SK-N-SH (cell line): ENCODE measurements at regions not wholly inside any gene's neighbourhood (a gene's known extent, or its start where the extent isn't known, plus 50 kb on each side); places are given as distances from the start of the nearest gene placed in this dataset.

Source experiments
- CTCF ChIA-PET: fragments of 300-600, 350-600 bp; formaldehyde crosslinking; extraction: SDS; loops from one replicate; lab custom pipeline; 2021; lab: Yijun Ruan, JAX
- POLR2A ChIA-PET: fragments of 350-600 bp; sonication (Branson Sonifier 250); formaldehyde crosslinking; extraction: SDS; loops from one replicate; lab custom pipeline; 2020; ENCODE audit warnings: antibody characterized with exemption, inconsistent platforms; lab: Yijun Ruan, JAX
- DNase-seq: peaks from one replicate; pipeline ENCODE4 v3.0.0; 2012
- H2AFZ ChIP-seq: fragments of 200-600 bp; sonication (generic); 2 replicates; pipeline ENCODE4 v1.8.1; 2016; ENCODE audit warnings: antibody characterized with exemption, mild to moderate bottlenecking, low read depth
- H3F3A ChIP-seq: fragments of 200-600 bp; sonication (generic); replicated peaks from 2 replicates; pipeline ENCODE3; 2016; ENCODE audit warnings: antibody characterized with exemption, mild to moderate bottlenecking; ENCODE audit not compliant: insufficient read depth
- H3K27ac ChIP-seq, 2 experiments: fragments of 200-500 bp in 1 of 2; fragments of 200-600 bp in 1 of 2; sonication (Bioruptor generic) in 1 of 2; sonication (generic), shearing (Covaris generic) in 1 of 2; 2 replicates each; pipeline versions ENCODE4 v1.5.1 to v1.6.1; 2014 to 2016; ENCODE audit warnings: low read depth in 2 of 2, inconsistent platforms in 1 of 2, low read length in 1 of 2, mild to moderate bottlenecking in 1 of 2, mixed read lengths in 1 of 2
- H3K27me3 ChIP-seq: fragments of 200-600 bp; sonication (generic), shearing (Covaris generic); 2 replicates; pipeline ENCODE4 v1.6.1; 2016; ENCODE audit warnings: mixed run types; ENCODE audit not compliant: insufficient read depth
- H3K36me3 ChIP-seq, 2 experiments: fragments of 200-500 bp in 1 of 2; fragments of 200-600 bp in 1 of 2; sonication (Bioruptor generic) in 1 of 2; sonication (generic) in 1 of 2; replicated peaks in 1 of 2; 2 replicates each; pipeline versions ENCODE3 to v1.5.1; 2014 to 2016; ENCODE audit warnings: low read length in 1 of 2, mild to moderate bottlenecking in 1 of 2; ENCODE audit not compliant: insufficient read depth in 2 of 2, control insufficient read depth in 1 of 2
- H3K4me1 ChIP-seq, 2 experiments: fragments of 200-500 bp in 1 of 2; fragments of 200-600 bp in 1 of 2; sonication (Bioruptor generic) in 1 of 2; sonication (generic), shearing (Covaris generic) in 1 of 2; 2 replicates each; pipeline versions ENCODE4 v1.5.1 to v1.6.1; 2014 to 2016; ENCODE audit warnings: low read depth in 1 of 2, low read length in 1 of 2, mixed run types in 1 of 2; ENCODE audit not compliant: insufficient read depth in 2 of 2, control insufficient read depth in 1 of 2
- H3K4me2 ChIP-seq: fragments of 200-600 bp; sonication (generic), shearing (Covaris generic); 2 replicates; pipeline ENCODE4 v1.6.1; 2017; ENCODE audit warnings: mixed run types
- H3K4me3 ChIP-seq, 2 experiments: fragments of 200-500 bp in 1 of 2; fragments of 200-600 bp in 1 of 2; sonication (Bioruptor generic) in 1 of 2; sonication (generic), shearing (Covaris generic) in 1 of 2; 2 replicates each; pipeline versions ENCODE4 v1.5.1 to v1.8.1; 2014 to 2016; ENCODE audit warnings: low read depth in 2 of 2, inconsistent platforms in 1 of 2, low read length in 1 of 2, mild to moderate bottlenecking in 1 of 2, mixed read lengths in 1 of 2, moderate library complexity in 1 of 2
- H3K79me2 ChIP-seq: fragments of 200-600 bp; sonication (generic); 2 replicates; pipeline ENCODE4 v1.8.1; 2017; ENCODE audit warnings: mild to moderate bottlenecking; ENCODE audit not compliant: insufficient read depth
- H3K9ac ChIP-seq: fragments of 200-600 bp; sonication (generic); 2 replicates; pipeline ENCODE4 v1.6.1; 2017; ENCODE audit warnings: mixed run types
- H3K9me2 ChIP-seq: fragments of 200-600 bp; sonication (generic); 2 replicates; pipeline ENCODE4 v1.6.1; 2017; ENCODE audit warnings: mixed run types
- H3K9me3 ChIP-seq: fragments of 200-600 bp; sonication (generic); 2 replicates; pipeline ENCODE4 v1.6.1; 2017; ENCODE audit warnings: mixed run types, mild to moderate bottlenecking, moderate library complexity
- H4K20me1 ChIP-seq: fragments of 200-600 bp; sonication (generic); 2 replicates; pipeline ENCODE4 v1.6.1; 2017; ENCODE audit warnings: mild to moderate bottlenecking, mixed run types; ENCODE audit not compliant: insufficient read depth
- CHD2 ChIP-seq: fragments of 150-350 bp; IDR thresholded peaks from 2 replicates; pipeline ENCODE4 v1.6.1; 2018; ENCODE audit warnings: low read length; ENCODE audit not compliant: partially characterized antibody
- EP300 ChIP-seq, 2 experiments: IDR thresholded peaks; 2 replicates each; pipeline versions ENCODE4 v1.4.0 to v1.6.1; 2012; ENCODE audit warnings: borderline replicate concordance in 1 of 2, low read depth in 1 of 2, low read length in 1 of 2
- FOXJ3 ChIP-seq: sonication (generic); formaldehyde crosslinking; IDR thresholded peaks from 2 replicates; pipeline ENCODE4 v1.5.1; 2020; ENCODE audit warnings: mild to moderate bottlenecking, missing genetic modification reagents
- FOXM1 ChIP-seq: IDR thresholded peaks from 2 replicates; pipeline ENCODE4 v1.4.0; 2012; ENCODE audit warnings: low read depth, mild to moderate bottlenecking
- GABPA ChIP-seq: IDR thresholded peaks from 2 replicates; pipeline ENCODE4 v1.4.0; 2012; ENCODE audit warnings: low read depth, mild to moderate bottlenecking
- GATA2 ChIP-seq: sonication (generic); formaldehyde crosslinking; IDR thresholded peaks from 2 replicates; pipeline ENCODE4 v1.5.0; 2020; ENCODE audit warnings: mild to moderate bottlenecking, missing genetic modification reagents
- JUND ChIP-seq: IDR thresholded peaks from 2 replicates; pipeline ENCODE4 v1.4.0; 2012
- NRF1 ChIP-seq: IDR thresholded peaks from 2 replicates; pipeline ENCODE4 v1.6.1; 2012; ENCODE audit warnings: low read depth, mild to moderate bottlenecking, low read length
- RAD21 ChIP-seq: IDR thresholded peaks from 2 replicates; pipeline ENCODE4 v1.6.1; 2012; ENCODE audit warnings: mild to moderate bottlenecking, low read length
- RFX5 ChIP-seq: IDR thresholded peaks from 2 replicates; pipeline ENCODE4 v1.6.1; 2012; ENCODE audit warnings: mild to moderate bottlenecking, improper control_type of control experiment, low read length
- TAF1 ChIP-seq: IDR thresholded peaks from 2 replicates; pipeline ENCODE4 v1.6.1; 2012; ENCODE audit warnings: low read depth, mild to moderate bottlenecking, low read length, moderate library complexity, borderline replicate concordance
- YY1 ChIP-seq: IDR thresholded peaks from 2 replicates; pipeline ENCODE4 v1.4.0; 2012; ENCODE audit warnings: low read depth, mild to moderate bottlenecking
- whole genome bisulfite sequencing: methylation state at CpG from one replicate; pipeline ENCODE4 v1.1.6; 2017; ENCODE audit warnings: low lambda C conversion rate; 5-methylcytosine and 5-hydroxymethylcytosine counted together
- TF ChIP-seq, protein P1 (sequence below): IDR thresholded peaks from 2 replicates; pipeline ENCODE4 v1.4.0; 2012; ENCODE audit warnings: low read depth
- TF ChIP-seq, protein P2 (sequence below): IDR thresholded peaks from 2 replicates; pipeline ENCODE4 v1.6.1; 2012; ENCODE audit warnings: mild to moderate bottlenecking, low read depth, low read length, moderate library complexity
- TF ChIP-seq, protein P3 (sequence below): fragments of 150-350 bp; IDR thresholded peaks from 2 replicates; pipeline ENCODE4 v1.6.1; 2017; ENCODE audit warnings: antibody characterized with exemption, low read length, low read depth, borderline replicate concordance
- TF ChIP-seq, protein P4 (sequence below): fragments of 200-600 bp; sonication (generic); IDR thresholded peaks from 2 replicates; pipeline ENCODE4 v1.6.1; 2017; ENCODE audit warnings: antibody characterized with exemption, mild to moderate bottlenecking, moderate library complexity

DNA sequence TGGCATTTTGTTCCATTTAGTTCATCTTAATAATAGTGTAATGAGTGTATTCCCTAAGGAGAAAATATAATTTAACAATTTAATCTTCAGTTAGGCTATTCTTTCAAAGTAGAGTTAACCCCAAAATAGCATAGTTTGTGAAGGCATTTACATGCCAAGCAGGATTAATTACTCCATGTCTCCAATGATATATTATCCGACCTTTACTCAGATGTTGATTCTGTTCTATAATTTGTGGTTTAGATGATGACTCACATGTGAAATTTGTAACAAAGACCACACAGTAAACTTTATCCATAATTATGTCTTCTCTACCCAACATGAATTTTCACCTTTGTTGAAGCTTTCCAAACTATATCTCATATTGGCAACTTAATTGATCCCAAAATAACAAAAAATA lies 2065.2 kb downstream of the MRPL39 start (continued):
- TF ChIP-seq FOXJ3 (CRISPR knock-in tag) (no peak), GABPA (no peak), EP300 (IDR thresholded peaks at IDR 0.05; ENCODE audit: borderline replicate concordance in 1 of 2, low read depth in 1 of 2, low read length in 1 of 2) (no peak)
- TF ChIP-seq, all 33 proteins: peak for 0

DNA sequence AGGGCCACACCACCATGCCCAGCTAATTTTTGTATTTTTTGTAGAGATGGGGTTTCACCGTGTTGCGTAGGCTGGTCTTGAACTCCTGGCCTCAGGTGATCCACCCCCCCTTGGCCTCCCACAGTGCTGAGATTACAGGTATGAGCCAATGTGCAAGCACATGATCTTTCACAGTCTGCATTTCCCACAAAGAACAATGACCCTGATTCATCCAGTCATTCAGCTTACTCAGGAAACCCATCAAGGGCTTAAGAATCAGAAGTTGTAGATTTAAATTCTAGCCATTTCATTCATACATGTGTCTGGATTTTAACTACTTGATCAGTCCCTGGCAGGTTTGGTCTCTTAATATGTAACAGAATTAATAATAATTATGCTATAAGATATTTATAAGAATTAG lies 2065.7 kb downstream of the MRPL39 start:
- H3K9ac ChIP-seq = no peak overlapping the region
- 69% methylated on average over 2 of the region's 2 CpGs for WGBS
- TF ChIP-seq RAD21 (no peak), GABPA (no peak), CHD2 (no peak), FOXM1 (no peak), TAF1 (no peak), JUND (no peak), EP300 (IDR thresholded peaks at IDR 0.05; ENCODE audit: borderline replicate concordance in 1 of 2, low read depth in 1 of 2, low read length in 1 of 2) (no peak), GATA2 (CRISPR knock-in tag) (no peak), YY1 (no peak), RFX5 (no peak), NRF1 (no peak), FOXJ3 (CRISPR knock-in tag) (no peak)
- TF ChIP-seq, protein P1, sequence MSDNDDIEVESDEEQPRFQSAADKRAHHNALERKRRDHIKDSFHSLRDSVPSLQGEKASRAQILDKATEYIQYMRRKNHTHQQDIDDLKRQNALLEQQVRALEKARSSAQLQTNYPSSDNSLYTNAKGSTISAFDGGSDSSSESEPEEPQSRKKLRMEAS = no peak
- TF ChIP-seq, protein P2, sequence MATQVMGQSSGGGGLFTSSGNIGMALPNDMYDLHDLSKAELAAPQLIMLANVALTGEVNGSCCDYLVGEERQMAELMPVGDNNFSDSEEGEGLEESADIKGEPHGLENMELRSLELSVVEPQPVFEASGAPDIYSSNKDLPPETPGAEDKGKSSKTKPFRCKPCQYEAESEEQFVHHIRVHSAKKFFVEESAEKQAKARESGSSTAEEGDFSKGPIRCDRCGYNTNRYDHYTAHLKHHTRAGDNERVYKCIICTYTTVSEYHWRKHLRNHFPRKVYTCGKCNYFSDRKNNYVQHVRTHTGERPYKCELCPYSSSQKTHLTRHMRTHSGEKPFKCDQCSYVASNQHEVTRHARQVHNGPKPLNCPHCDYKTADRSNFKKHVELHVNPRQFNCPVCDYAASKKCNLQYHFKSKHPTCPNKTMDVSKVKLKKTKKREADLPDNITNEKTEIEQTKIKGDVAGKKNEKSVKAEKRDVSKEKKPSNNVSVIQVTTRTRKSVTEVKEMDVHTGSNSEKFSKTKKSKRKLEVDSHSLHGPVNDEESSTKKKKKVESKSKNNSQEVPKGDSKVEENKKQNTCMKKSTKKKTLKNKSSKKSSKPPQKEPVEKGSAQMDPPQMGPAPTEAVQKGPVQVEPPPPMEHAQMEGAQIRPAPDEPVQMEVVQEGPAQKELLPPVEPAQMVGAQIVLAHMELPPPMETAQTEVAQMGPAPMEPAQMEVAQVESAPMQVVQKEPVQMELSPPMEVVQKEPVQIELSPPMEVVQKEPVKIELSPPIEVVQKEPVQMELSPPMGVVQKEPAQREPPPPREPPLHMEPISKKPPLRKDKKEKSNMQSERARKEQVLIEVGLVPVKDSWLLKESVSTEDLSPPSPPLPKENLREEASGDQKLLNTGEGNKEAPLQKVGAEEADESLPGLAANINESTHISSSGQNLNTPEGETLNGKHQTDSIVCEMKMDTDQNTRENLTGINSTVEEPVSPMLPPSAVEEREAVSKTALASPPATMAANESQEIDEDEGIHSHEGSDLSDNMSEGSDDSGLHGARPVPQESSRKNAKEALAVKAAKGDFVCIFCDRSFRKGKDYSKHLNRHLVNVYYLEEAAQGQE = no peak
- TF ChIP-seq, protein P3, sequence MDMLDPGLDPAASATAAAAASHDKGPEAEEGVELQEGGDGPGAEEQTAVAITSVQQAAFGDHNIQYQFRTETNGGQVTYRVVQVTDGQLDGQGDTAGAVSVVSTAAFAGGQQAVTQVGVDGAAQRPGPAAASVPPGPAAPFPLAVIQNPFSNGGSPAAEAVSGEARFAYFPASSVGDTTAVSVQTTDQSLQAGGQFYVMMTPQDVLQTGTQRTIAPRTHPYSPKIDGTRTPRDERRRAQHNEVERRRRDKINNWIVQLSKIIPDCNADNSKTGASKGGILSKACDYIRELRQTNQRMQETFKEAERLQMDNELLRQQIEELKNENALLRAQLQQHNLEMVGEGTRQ = no peak
- TF ChIP-seq, protein P4, sequence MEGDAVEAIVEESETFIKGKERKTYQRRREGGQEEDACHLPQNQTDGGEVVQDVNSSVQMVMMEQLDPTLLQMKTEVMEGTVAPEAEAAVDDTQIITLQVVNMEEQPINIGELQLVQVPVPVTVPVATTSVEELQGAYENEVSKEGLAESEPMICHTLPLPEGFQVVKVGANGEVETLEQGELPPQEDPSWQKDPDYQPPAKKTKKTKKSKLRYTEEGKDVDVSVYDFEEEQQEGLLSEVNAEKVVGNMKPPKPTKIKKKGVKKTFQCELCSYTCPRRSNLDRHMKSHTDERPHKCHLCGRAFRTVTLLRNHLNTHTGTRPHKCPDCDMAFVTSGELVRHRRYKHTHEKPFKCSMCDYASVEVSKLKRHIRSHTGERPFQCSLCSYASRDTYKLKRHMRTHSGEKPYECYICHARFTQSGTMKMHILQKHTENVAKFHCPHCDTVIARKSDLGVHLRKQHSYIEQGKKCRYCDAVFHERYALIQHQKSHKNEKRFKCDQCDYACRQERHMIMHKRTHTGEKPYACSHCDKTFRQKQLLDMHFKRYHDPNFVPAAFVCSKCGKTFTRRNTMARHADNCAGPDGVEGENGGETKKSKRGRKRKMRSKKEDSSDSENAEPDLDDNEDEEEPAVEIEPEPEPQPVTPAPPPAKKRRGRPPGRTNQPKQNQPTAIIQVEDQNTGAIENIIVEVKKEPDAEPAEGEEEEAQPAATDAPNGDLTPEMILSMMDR = no peak
- no peak overlapping the region for H3K27ac ChIP-seq
- no peaks in the 10 kb centered on the region for H3F3A ChIP-seq
- H3K4me2 ChIP-seq = no peak overlapping the region
- H2AFZ ChIP-seq = no peak overlapping the region
- no peaks in the 10 kb centered on the region for H3K4me1 ChIP-seq
- DNase-seq = no peak
- no peaks in the 10 kb centered on the region for H3K27me3 ChIP-seq
- no peaks in the 10 kb centered on the region for H4K20me1 ChIP-seq
- H3K9me3 ChIP-seq = no peaks in the 10 kb centered on the region
- CTCF ChIA-PET = no interaction called here
- H3K4me3 ChIP-seq = no peak overlapping the region
- H3K36me3 ChIP-seq = no peaks in the 10 kb centered on the region
- POLR2A ChIA-PET = no interaction called here
- H3K9me2 ChIP-seq = no peaks in the 10 kb centered on the region
- H3K79me2 ChIP-seq = no peaks in the 10 kb centered on the region
